ENCODE measurements at regions not wholly inside any gene's neighbourhood (a gene's known extent, or its start where the extent isn't known, plus 50 kb on each side); places are given as distances from the start of the nearest gene placed in this dataset.
A peak's percentile ranks its signal among the peaks of the same experiment; 100 is the strongest.

- Histone ChIP-seq H3K14ac (ENCODE audit: low read length) (no peak overlapping the region), H3K27me3 (ENCODE audit: insufficient read depth, low read length) (no peaks in the 10 kb centered on the region), H3K79me1 (ENCODE audit: low read length) (no peaks in the 10 kb centered on the region), H3K79me2 (ENCODE audit: control insufficient read depth, insufficient read depth, low read length, poor library complexity) (no peaks in the 10 kb centered on the region), H2BK5ac (ENCODE audit: low read depth, low read length, poor library complexity) (no peak overlapping the region), H3K23ac (ENCODE audit: low read length) (no peak overlapping the region), H2BK120ac (ENCODE audit: insufficient read depth, low read length, poor library complexity) (no peak overlapping the region), H3K4me1 (ENCODE audit: control insufficient read depth in 1 of 2, insufficient read depth in 2 of 2, low read length in 2 of 2) (no peaks in the 10 kb centered on the region), H3K4me2 (ENCODE audit: low read length) (no peak overlapping the region), H3K9ac (ENCODE audit: low read length) (no peak overlapping the region), H4K91ac (ENCODE audit: low read depth, low read length) (no peak overlapping the region), H3K4ac (ENCODE audit: low read depth, low read length) (no peak overlapping the region), H3K27ac (ENCODE audit: low read depth, low read length) (no peak overlapping the region), H3K18ac (ENCODE audit: low read length) (no peak overlapping the region), H3K4me3 (ENCODE audit: low read depth, low read length) (no peak overlapping the region), H4K12ac (ENCODE audit: low read depth, low read length) (no peak overlapping the region), H3K9me3 (ENCODE audit: insufficient read depth, low read depth, low read length) (peaks cover 2% of the 10 kb centered on the region), H2AK5ac (ENCODE audit: low read length) (no peak overlapping the region), H4K8ac (ENCODE audit: low read depth, low read length) (no peak overlapping the region), H2AFZ (ENCODE audit: insufficient read depth, low read length, poor library complexity) (no peak overlapping the region), H3K36me3 (ENCODE audit: control insufficient read depth in 1 of 2, insufficient read depth in 2 of 2, low read length in 2 of 2) (no peaks in the 10 kb centered on the region), H2BK12ac (ENCODE audit: low read length) (no peak overlapping the region)
- no CpG with 5 or more reads among the region's 1 CpG for WGBS (ENCODE audit: extremely low coverage, insufficient coverage, insufficient read length)
- DNase-seq: no peak
Measured at GRCh38 chr2:203805486-203805838, 62.1 kb upstream of the CTLA4 start.

- no peak for DNase-seq
- H3K27ac ChIP-seq (ENCODE audit: low read depth, low read length): no peak overlapping the region
- no peak overlapping the region for H3K4me3 ChIP-seq (ENCODE audit: low read depth, low read length)
- H3K4me1 ChIP-seq (ENCODE audit: control insufficient read depth in 1 of 2, insufficient read depth in 2 of 2, low read length in 2 of 2): no peaks in the 10 kb centered on the region
- H2BK120ac ChIP-seq (ENCODE audit: insufficient read depth, low read length, poor library complexity): no peak overlapping the region
- WGBS (ENCODE audit: extremely low coverage, insufficient coverage, insufficient read length): no CpG with 5 or more reads among the region's 1 CpG
- H2BK5ac ChIP-seq (ENCODE audit: low read depth, low read length, poor library complexity): no peak overlapping the region
- no peak overlapping the region for H2AFZ ChIP-seq (ENCODE audit: insufficient read depth, low read length, poor library complexity)
- no peak overlapping the region for H3K4ac ChIP-seq (ENCODE audit: low read depth, low read length)
- H2BK12ac ChIP-seq (ENCODE audit: low read length): no peak overlapping the region
- H3K9me3 ChIP-seq (ENCODE audit: insufficient read depth, low read depth, low read length): peaks cover 2% of the 10 kb centered on the region
- H3K36me3 ChIP-seq (ENCODE audit: control insufficient read depth in 1 of 2, insufficient read depth in 2 of 2, low read length in 2 of 2): no peaks in the 10 kb centered on the region
- H3K23ac ChIP-seq (ENCODE audit: low read length): no peak overlapping the region
- H2AK5ac ChIP-seq (ENCODE audit: low read length): no peak overlapping the region
- H3K79me1 ChIP-seq (ENCODE audit: low read length): no peaks in the 10 kb centered on the region
- no peak overlapping the region for H4K91ac ChIP-seq (ENCODE audit: low read depth, low read length)
- H3K79me2 ChIP-seq (ENCODE audit: control insufficient read depth, insufficient read depth, low read length, poor library complexity): no peaks in the 10 kb centered on the region
- no peak overlapping the region for H3K18ac ChIP-seq (ENCODE audit: low read length)
- no peak overlapping the region for H3K14ac ChIP-seq (ENCODE audit: low read length)
- H3K27me3 ChIP-seq (ENCODE audit: insufficient read depth, low read length): no peaks in the 10 kb centered on the region
- H3K4me2 ChIP-seq (ENCODE audit: low read length): no peak overlapping the region
- H4K12ac ChIP-seq (ENCODE audit: low read depth, low read length): no peak overlapping the region
- H3K9ac ChIP-seq (ENCODE audit: low read length): no peak overlapping the region
- no peak overlapping the region for H4K8ac ChIP-seq (ENCODE audit: low read depth, low read length)
Measured at GRCh38 chr2:203806761-203807160, 60.8 kb upstream of the CTLA4 start.

- Histone ChIP-seq H3K27ac (ENCODE audit: low read depth, low read length) (no peak overlapping the region), H2AK5ac (ENCODE audit: low read length) (no peak overlapping the region), H3K9me3 (ENCODE audit: insufficient read depth, low read depth, low read length) (peaks cover 2% of the 10 kb centered on the region), H3K79me2 (ENCODE audit: control insufficient read depth, insufficient read depth, low read length, poor library complexity) (no peaks in the 10 kb centered on the region), H2BK120ac (ENCODE audit: insufficient read depth, low read length, poor library complexity) (no peak overlapping the region), H4K12ac (ENCODE audit: low read depth, low read length) (no peak overlapping the region), H2AFZ (ENCODE audit: insufficient read depth, low read length, poor library complexity) (no peak overlapping the region), H3K79me1 (ENCODE audit: low read length) (no peaks in the 10 kb centered on the region), H3K14ac (ENCODE audit: low read length) (no peak overlapping the region), H3K36me3 (ENCODE audit: control insufficient read depth in 1 of 2, insufficient read depth in 2 of 2, low read length in 2 of 2) (no peaks in the 10 kb centered on the region), H3K9ac (ENCODE audit: low read length) (no peak overlapping the region), H3K4me1 (ENCODE audit: control insufficient read depth in 1 of 2, insufficient read depth in 2 of 2, low read length in 2 of 2) (no peaks in the 10 kb centered on the region), H2BK12ac (ENCODE audit: low read length) (no peak overlapping the region), H3K27me3 (ENCODE audit: insufficient read depth, low read length) (no peaks in the 10 kb centered on the region), H3K23ac (ENCODE audit: low read length) (no peak overlapping the region), H3K4me3 (ENCODE audit: low read depth, low read length) (no peak overlapping the region), H3K4ac (ENCODE audit: low read depth, low read length) (no peak overlapping the region), H4K91ac (ENCODE audit: low read depth, low read length) (no peak overlapping the region), H4K8ac (ENCODE audit: low read depth, low read length) (no peak overlapping the region), H3K4me2 (ENCODE audit: low read length) (no peak overlapping the region), H3K18ac (ENCODE audit: low read length) (no peak overlapping the region), H2BK5ac (ENCODE audit: low read depth, low read length, poor library complexity) (no peak overlapping the region)
- DNase-seq: peak; percentile 78 to 82
- WGBS (ENCODE audit: extremely low coverage, insufficient coverage, insufficient read length): no CpG with 5 or more reads among the region's 7 CpGs
Measured at GRCh38 chr2:203808046-203808750, 59.4 kb upstream of the CTLA4 start.

- no peak overlapping the region for H3K18ac ChIP-seq (ENCODE audit: low read length)
- no peak overlapping the region for H4K8ac ChIP-seq (ENCODE audit: low read depth, low read length)
- no peak overlapping the region for H2BK12ac ChIP-seq (ENCODE audit: low read length)
- DNase-seq: peak in 1 of 2 donors; percentile 62
- no peak overlapping the region for H2AFZ ChIP-seq (ENCODE audit: insufficient read depth, low read length, poor library complexity)
- H4K12ac ChIP-seq (ENCODE audit: low read depth, low read length): no peak overlapping the region
- no peaks in the 10 kb centered on the region for H3K79me2 ChIP-seq (ENCODE audit: control insufficient read depth, insufficient read depth, low read length, poor library complexity)
- H3K9me3 ChIP-seq (ENCODE audit: insufficient read depth, low read depth, low read length): peaks cover 2% of the 10 kb centered on the region
- H2AK5ac ChIP-seq (ENCODE audit: low read length): no peak overlapping the region
- no peak overlapping the region for H3K27ac ChIP-seq (ENCODE audit: low read depth, low read length)
- no peaks in the 10 kb centered on the region for H3K79me1 ChIP-seq (ENCODE audit: low read length)
- H3K4ac ChIP-seq (ENCODE audit: low read depth, low read length): no peak overlapping the region
- no peak overlapping the region for H3K4me3 ChIP-seq (ENCODE audit: low read depth, low read length)
- H2BK120ac ChIP-seq (ENCODE audit: insufficient read depth, low read length, poor library complexity): no peak overlapping the region
- no peaks in the 10 kb centered on the region for H3K27me3 ChIP-seq (ENCODE audit: insufficient read depth, low read length)
- no CpG with 5 or more reads among the region's 2 CpGs for WGBS (ENCODE audit: extremely low coverage, insufficient coverage, insufficient read length)
- H4K91ac ChIP-seq (ENCODE audit: low read depth, low read length): no peak overlapping the region
- no peak overlapping the region for H3K23ac ChIP-seq (ENCODE audit: low read length)
- no peak overlapping the region for H2BK5ac ChIP-seq (ENCODE audit: low read depth, low read length, poor library complexity)
- peak overlapping the region; percentile 1 for H3K9ac ChIP-seq (ENCODE audit: low read length)
- H3K4me2 ChIP-seq (ENCODE audit: low read length): no peak overlapping the region
- no peaks in the 10 kb centered on the region for H3K36me3 ChIP-seq (ENCODE audit: control insufficient read depth in 1 of 2, insufficient read depth in 2 of 2, low read length in 2 of 2)
- no peaks in the 10 kb centered on the region for H3K4me1 ChIP-seq (ENCODE audit: control insufficient read depth in 1 of 2, insufficient read depth in 2 of 2, low read length in 2 of 2)
- H3K14ac ChIP-seq (ENCODE audit: low read length): no peak overlapping the region
Measured at GRCh38 chr2:203809084-203809521, 58.5 kb upstream of the CTLA4 start.

Data from trophoblast cell (in vitro differentiated cells and primary cell).